Large intestine (tissue), 3 donors: ENCODE measurements at regions not wholly inside any gene's neighbourhood (a gene's known extent, or its start where the extent isn't known, plus 50 kb on each side); places are given as distances from the start of the nearest gene placed in this dataset.
"Not testable (repeated sequence)": the region's sequence is repeated elsewhere in the genome, so short reads cannot be mapped to it uniquely, and the experiment has no call there.

Experiments used
- DNase-seq, 2 donors: peaks; one replicate each; pipeline versions ENCODE4 v3.0.0 to v3.0.0-alpha.2; 2013
- H3K27ac ChIP-seq: one replicate; pipeline ENCODE4 v1.5.1; 2013; ENCODE audit warnings: low read length
- H3K27me3 ChIP-seq: 2 replicates; pipeline ENCODE4 v1.6.1; 2013; ENCODE audit warnings: low read length; ENCODE audit not compliant: control insufficient read depth, insufficient read depth
- H3K36me3 ChIP-seq: 2 replicates; pipeline ENCODE4 v1.6.1; 2013; ENCODE audit warnings: low read length; ENCODE audit not compliant: control insufficient read depth, insufficient read depth
- H3K4me1 ChIP-seq: one replicate; pipeline ENCODE4 v1.6.1; 2013; ENCODE audit warnings: low read length; ENCODE audit not compliant: control insufficient read depth, insufficient read depth
- H3K4me3 ChIP-seq: one replicate; pipeline ENCODE4 v1.5.1; 2013; ENCODE audit warnings: low read length
- H3K9me3 ChIP-seq: one replicate; pipeline ENCODE4 v1.6.1; 2013; ENCODE audit warnings: mild to moderate bottlenecking, low read depth, low read length, moderate library complexity; ENCODE audit not compliant: control insufficient read depth
- WGBS: methylation state at CpG from one replicate; pipeline ENCODE4 v1.1.5; 2013; ENCODE audit warnings: low lambda C conversion rate; ENCODE audit not compliant: insufficient coverage; 5-methylcytosine and 5-hydroxymethylcytosine counted together

DNA sequence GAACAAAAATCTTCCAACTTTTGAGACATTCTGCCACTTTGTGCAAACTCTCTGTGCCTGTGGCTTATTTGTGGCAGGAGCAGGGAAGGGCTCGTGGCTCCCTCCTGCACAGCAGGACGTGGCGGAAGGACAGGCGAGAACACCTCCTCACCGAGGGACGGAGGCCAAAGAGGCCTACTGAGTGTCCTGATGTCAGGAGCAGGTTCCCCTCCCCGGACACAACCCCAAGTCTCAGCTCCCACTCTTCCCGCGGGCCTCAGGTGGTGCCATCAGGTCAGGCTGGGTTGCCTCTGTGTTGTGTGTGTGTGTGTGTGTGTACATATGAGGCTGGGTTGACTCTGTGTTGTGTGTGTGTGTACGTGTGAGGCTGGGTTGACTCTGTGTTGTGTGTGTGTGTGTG, 136.8 kb upstream of the LPCAT1 start:
- DNase-seq: no peak
- H3K4me3 ChIP-seq: no peak overlapping the region
- peaks cover 47% of the 10 kb centered on the region for H3K27me3 ChIP-seq
- H3K9me3 ChIP-seq: no peaks in the 10 kb centered on the region
- WGBS: no CpG with 5 or more reads among the region's 10 CpGs
- no peaks in the 10 kb centered on the region for H3K36me3 ChIP-seq
- no peaks in the 10 kb centered on the region for H3K4me1 ChIP-seq
- H3K27ac ChIP-seq: no peak overlapping the region

DNA sequence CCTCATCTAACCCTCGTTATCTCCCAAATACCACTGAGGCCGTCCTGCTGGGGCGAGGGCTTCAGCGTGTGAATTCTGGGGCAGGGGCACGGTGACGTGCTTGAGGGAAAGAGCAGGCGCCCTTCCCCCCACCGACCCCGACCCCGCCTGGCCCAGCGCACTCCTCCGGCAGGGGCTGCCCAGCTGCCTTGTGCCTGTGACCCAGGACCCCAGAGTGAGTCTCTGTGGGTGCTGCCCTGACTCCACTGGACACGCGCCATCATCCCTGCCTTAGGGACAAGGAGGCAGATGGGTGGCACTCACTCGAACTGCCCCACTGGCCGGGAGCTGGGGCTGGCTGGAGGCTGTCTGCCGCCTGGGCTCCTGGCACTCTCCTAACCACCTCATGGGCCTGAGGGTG, 136.2 kb upstream of the LPCAT1 start:
- no peak for DNase-seq
- no CpG with 5 or more reads among the region's 17 CpGs for WGBS
- peaks cover 46% of the 10 kb centered on the region for H3K27me3 ChIP-seq

DNA sequence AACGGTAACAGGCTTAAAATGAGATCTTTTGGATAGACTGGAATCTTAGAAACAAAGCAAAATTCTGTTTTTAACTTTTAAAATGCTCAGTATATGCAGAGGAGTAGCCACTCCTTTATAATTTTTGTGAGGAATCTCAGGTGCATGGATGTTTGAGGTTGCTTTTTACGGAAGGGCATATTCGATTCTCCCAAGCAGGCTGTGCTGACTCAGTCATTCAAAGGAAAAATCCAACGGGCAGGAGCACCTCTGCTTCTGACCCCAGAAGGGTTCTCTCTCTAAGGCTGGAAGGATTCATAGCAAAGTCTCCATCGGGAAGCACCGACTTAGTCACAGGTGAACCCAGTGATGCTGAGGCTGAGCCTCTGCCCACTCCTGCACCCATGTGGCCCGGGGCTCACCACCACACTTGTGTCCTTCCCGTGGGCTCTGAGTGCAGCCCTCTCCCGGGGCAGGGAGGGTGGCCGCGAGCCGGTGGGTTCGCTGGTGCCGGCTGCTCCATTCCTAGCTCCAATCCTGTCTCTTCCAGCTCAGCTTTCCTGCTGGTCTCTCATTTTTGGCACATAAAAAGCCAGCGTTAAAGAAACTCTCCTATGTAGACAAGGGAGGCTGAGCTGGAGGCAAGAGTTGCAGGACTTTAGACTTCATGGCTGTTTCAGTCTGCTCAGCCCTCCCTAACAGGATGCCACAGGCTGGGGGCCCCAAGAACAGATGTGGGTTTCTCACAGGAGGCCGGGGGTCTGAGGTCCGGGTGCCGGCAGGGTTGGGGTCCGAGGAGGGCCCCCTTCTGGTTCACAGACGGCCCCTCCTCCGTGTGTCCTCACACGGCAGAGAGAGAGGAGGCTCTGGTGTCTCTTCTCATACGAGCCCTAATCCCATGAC, 135.6 kb upstream of the LPCAT1 start:
- H3K36me3 ChIP-seq: no peaks in the 10 kb centered on the region
- H3K9me3 ChIP-seq: no peaks in the 10 kb centered on the region
- DNase-seq: no peak
- H3K27ac ChIP-seq: no peak overlapping the region
- H3K4me1 ChIP-seq: no peaks in the 10 kb centered on the region
- H3K4me3 ChIP-seq: no peak overlapping the region
- no CpG with 5 or more reads among the region's 23 CpGs for WGBS
- H3K27me3 ChIP-seq: peaks cover 46% of the 10 kb centered on the region

More for the DNA sequence above, 136.2 kb upstream of the LPCAT1 start:
- Histone ChIP-seq H3K4me1 (no peaks in the 10 kb centered on the region), H3K27ac (no peak overlapping the region), H3K9me3 (no peaks in the 10 kb centered on the region), H3K4me3 (no peak overlapping the region), H3K36me3 (no peaks in the 10 kb centered on the region)

DNA sequence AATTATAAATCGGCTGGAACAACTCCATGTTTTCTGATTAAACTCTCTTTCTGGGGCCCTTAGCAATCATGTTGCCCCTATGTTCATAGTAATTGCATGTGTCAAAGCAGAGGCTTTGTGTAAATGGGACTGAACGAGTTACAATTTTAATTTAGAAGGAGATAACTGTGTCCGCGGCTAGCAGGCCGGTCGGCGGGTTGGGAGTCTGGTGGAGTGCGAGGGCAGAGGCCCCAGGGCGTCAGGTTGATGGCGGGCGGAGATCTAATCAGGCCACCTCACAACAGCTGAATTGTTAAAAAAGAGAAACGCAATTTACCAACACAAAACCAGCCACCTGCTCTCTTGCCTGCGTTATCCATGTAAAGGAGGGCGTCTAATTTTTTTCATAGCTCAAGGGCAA, 134.9 kb upstream of the LPCAT1 start:
- WGBS: no CpG with 5 or more reads among the region's 14 CpGs
- Histone ChIP-seq H3K9me3 (no peaks in the 10 kb centered on the region), H3K4me3 (no peak overlapping the region), H3K27me3 (peaks cover 48% of the 10 kb centered on the region), H3K27ac (no peak overlapping the region), H3K36me3 (no peaks in the 10 kb centered on the region), H3K4me1 (no peaks in the 10 kb centered on the region)
- DNase-seq: no peak

DNA sequence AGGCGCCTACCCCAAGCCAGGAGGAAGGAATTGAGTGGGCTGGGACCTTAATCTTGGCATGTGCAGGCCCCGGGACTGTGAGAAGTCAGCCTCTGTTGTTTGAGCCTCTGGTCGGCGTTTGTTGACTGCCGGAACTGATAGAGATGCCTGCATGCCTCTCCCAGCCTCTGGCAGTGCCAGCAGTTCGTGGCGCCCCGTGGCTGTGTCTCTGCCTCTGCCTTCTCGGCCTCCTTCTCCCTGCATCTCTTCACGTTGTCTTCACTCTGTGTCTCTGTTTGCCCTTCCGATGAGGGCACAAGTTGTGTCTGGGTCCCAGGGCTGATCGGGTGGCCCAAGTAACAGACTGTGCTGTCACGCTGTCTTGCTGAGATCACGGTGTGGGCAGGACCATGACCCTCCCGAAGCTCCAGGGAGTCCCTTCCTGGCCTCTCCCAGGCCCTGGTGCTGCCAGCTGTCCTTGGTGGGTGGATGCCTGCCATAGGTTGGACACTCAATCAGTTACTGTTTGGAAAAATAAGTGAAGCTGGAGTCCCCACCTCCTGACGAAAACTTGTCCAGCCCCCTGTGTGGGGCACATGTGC, 133.5 kb upstream of the LPCAT1 start:
- Histone ChIP-seq H3K4me1 (no peaks in the 10 kb centered on the region), H3K9me3 (no peaks in the 10 kb centered on the region), H3K27ac (no peak overlapping the region), H3K27me3 (peaks cover 58% of the 10 kb centered on the region), H3K36me3 (no peaks in the 10 kb centered on the region), H3K4me3 (no peak overlapping the region)
- WGBS: no CpG with 5 or more reads among the region's 16 CpGs
- DNase-seq: no peak

DNA sequence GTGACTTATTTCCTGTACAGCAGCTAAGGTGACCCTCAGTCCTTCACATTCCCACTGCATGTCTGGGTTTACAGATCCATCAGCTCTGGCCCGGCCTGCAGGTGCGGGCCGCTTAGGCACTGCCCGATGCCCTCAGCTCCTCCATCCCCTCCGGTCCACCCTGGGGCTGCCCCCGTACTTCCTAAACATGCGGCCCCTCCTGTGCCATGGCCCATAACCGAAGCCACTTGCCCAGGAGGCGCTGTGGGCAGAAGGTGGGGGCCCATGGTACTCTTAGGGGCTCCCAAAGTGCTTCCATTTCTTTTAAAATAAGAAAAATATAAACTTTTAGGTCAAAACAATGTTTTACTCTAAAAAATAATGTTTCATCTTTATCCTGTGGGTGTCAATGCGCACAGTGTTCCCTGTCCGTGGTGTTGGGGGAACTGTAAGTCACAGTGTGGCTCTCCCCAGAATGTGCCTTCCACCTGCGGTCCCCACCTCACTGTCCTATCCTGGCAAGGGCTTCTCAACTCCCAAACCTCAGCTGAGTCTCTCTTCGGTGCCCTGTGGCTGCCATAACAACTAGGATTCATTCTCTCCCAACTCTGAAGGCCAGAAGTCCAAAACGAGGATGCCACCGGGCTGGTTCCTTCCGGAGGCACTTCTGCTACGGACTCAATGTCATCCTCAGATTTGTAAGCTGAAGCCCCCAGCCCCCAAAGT, 132.7 kb upstream of the LPCAT1 start:
- peaks cover 59% of the 10 kb centered on the region for H3K27me3 ChIP-seq
- no peaks in the 10 kb centered on the region for H3K36me3 ChIP-seq
- H3K4me3 ChIP-seq: no peak overlapping the region
- H3K4me1 ChIP-seq: no peaks in the 10 kb centered on the region
- DNase-seq: no peak
- no peaks in the 10 kb centered on the region for H3K9me3 ChIP-seq
- 100% methylated on average over 1 of the region's 17 CpGs for WGBS
- no peak overlapping the region for H3K27ac ChIP-seq

DNA sequence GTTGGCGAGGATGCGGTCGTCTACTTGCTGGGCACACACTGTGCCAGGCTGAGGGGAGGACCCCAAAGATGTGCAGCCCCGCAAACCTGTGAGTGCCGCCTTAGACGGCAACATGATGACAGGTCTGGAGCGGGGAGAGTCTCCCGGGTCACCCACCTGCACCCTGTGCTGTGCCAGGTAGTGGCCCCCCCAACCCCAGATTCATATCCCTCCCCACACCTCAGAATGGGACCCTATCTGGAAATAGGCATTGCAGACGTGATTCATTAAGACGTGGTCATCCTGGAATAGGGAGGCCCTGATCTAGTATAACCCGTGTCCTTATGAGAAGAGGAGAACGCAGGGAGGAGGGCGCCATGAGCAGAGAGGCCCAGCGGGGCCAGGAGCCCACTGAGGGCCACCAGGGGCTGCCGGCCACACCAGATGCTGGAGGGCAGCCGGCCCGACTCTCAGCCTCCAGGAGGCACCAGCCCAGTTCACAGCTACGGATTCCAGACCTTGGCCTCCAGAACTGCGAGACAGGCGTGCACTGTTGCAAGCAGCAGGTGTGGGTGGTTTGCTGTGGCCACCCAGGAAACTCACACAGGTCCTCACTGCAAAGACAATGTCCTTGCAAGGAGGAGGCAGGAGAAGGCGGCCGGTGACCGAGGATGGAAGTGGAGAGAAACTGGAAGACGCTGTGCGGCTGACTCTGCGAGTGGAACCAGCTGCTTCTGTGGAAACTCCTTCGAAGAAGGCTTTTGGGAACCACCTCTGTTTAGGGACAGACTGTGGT, 131.9 kb upstream of the LPCAT1 start:
- Histone ChIP-seq H3K27ac (no peak overlapping the region), H3K9me3 (no peaks in the 10 kb centered on the region), H3K4me1 (no peaks in the 10 kb centered on the region), H3K4me3 (no peak overlapping the region), H3K36me3 (no peaks in the 10 kb centered on the region), H3K27me3 (peaks cover 62% of the 10 kb centered on the region)
- DNase-seq: no peak
- no CpG with 5 or more reads among the region's 27 CpGs for WGBS

DNA sequence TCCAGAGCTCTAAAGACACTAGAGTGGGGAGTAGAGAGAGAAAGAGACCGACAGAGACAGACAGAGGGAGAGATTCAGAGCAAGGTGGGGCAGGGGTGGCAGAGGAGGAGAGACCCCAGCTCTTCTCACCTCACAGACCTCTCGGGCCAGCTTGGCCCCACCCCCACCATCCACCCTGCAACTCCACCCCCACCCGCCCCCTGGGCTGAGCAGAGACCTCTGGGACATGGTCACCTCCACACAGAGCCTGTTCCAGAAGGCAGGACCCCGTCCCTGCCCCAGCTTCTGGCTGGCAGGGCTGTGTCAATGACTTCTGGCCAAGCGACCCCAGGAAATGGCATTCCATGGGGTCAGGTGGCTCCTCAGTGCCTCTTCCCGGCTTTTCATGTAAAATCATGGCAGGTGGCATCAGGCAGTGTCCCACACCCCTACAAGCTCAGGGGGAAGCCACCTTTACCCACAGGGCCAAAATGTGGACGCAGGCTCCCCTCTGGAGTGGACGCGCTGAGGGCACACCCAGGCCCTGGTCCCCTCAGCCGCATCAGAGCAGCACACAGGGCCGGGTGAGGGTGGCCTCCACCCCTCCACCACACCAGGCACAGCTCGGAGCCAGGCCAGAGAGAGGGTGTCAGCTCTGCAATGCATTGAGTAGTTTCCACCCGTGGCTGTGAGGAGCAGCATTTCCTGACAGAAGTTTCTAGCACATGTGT, 131.2 kb upstream of the LPCAT1 start:
- no CpG with 5 or more reads among the region's 13 CpGs for WGBS
- Histone ChIP-seq H3K27ac (no peak overlapping the region), H3K27me3 (peaks cover 57% of the 10 kb centered on the region), H3K9me3 (no peaks in the 10 kb centered on the region), H3K4me3 (no peak overlapping the region), H3K4me1 (no peaks in the 10 kb centered on the region), H3K36me3 (no peaks in the 10 kb centered on the region)
- no peak for DNase-seq

DNA sequence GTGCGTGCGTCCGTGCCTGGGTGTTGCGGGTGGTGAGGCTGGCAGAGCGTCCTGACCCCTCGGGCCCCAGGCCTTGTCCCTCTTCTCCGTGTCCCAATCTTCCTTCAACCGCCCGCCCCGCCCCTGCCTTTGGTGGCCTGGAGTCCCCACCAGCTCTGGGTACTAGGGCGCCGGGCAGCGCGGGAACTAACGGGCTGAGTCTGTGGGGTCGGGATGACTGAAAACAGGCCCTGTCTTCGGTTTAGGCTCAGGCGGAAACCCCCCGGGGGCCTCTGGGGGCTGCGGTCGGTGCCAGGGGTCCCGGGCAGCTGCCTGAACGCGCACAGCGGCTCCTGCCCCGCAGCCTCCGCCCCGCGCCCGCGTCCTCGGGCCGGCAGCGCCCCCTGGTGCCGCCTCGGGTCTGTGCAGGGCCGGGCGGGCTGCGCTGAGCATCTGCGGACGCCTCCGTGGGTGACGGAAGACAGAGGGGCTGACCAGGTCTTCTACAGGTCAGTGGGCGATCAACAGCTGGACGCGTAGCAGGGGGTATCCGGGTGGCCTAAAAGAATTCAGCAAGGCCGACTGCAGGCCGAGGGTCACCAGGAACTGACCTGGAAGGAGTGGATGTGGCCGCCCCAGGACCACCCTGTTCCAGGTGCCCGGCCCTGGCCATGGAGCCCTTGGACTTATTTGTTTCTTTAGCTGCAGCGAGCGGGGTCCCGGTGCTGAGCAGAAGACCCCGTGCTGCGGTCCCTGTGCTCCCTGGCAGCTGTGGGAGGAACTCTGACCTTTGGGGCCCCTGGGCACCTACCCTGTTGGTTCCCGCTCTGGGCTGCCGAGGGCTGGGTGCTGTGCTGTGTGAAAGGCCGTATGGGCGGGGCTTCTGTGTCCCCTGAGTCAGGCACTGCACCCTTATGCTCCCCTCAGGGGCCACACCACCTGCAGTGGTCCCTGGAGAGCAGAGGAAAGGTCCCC, 130.2 kb upstream of the LPCAT1 start:
- H3K4me3 ChIP-seq, DNase-seq, H3K27ac ChIP-seq, H3K9me3 ChIP-seq, H3K36me3 ChIP-seq, H3K4me1 ChIP-seq: not testable (repeated sequence)
- H3K27me3 ChIP-seq: peaks cover 49% of the 10 kb centered on the region
- no CpG with 5 or more reads among the region's 60 CpGs for WGBS
